SK-N-MC (cell line): ENCODE measurements at regions not wholly inside any gene's neighbourhood (a gene's known extent, or its start where the extent isn't known, plus 50 kb on each side); places are given as distances from the start of the nearest gene placed in this dataset.

Experiments used
- EZH2 ChIP-seq: fragments of 200-600 bp; sonication (generic); IDR thresholded peaks from one replicate; pipeline ENCODE4 v1.6.1; 2017; ENCODE audit warnings: antibody characterized with exemption
- POLR2AphosphoS5 ChIP-seq: IDR thresholded peaks from 2 replicates; pipeline ENCODE4 v1.6.1; 2012; ENCODE audit warnings: mild to moderate bottlenecking, low read depth, low read length, borderline replicate concordance

- TF ChIP-seq POLR2AphosphoS5 (no peak), EZH2 (no peak)
These were observed 156.1 kb downstream of the TRIM27 start for GRCh38 chr6:28767691-28768090.
